Loucy (cell line): ENCODE measurements at regions not wholly inside any gene's neighbourhood (a gene's known extent, or its start where the extent isn't known, plus 50 kb on each side); places are given as distances from the start of the nearest gene placed in this dataset.

Experiments
- H2AFZ ChIP-seq: fragments of 200-600 bp; sonication (generic); 2 replicates; pipeline ENCODE4 v1.6.0; 2016; ENCODE audit warnings: antibody characterized with exemption, mild to moderate bottlenecking, low read length, moderate library complexity
- H3F3A ChIP-seq: fragments of 200-600 bp; 2 replicates; pipeline ENCODE4 v1.6.0; 2016; ENCODE audit warnings: antibody characterized with exemption, low read depth, mild to moderate bottlenecking
- H3K27me3 ChIP-seq: fragments of 200-600 bp; sonication (generic); 2 replicates; pipeline ENCODE4 v1.6.1; 2014; ENCODE audit warnings: low read length, mild to moderate bottlenecking; ENCODE audit not compliant: insufficient read depth, poor library complexity, severe bottlenecking
- H3K36me3 ChIP-seq: fragments of 200-600 bp; sonication (generic); 2 replicates; pipeline ENCODE4 v1.6.1; 2016; ENCODE audit warnings: low read length; ENCODE audit not compliant: insufficient read depth
- H3K4me1 ChIP-seq: fragments of 200-600 bp; sonication (generic); 2 replicates; pipeline ENCODE4 v1.5.1; 2014; ENCODE audit warnings: low read length, mild to moderate bottlenecking; ENCODE audit not compliant: insufficient read depth, poor library complexity, severe bottlenecking
- H3K4me2 ChIP-seq: fragments of 200-600 bp; sonication (generic); 2 replicates; pipeline ENCODE4 v1.6.0; 2014; ENCODE audit warnings: antibody characterized with exemption, low read length, low read depth, mild to moderate bottlenecking; ENCODE audit not compliant: poor library complexity, severe bottlenecking
- H3K4me3 ChIP-seq: fragments of 200-600 bp; sonication (generic); 2 replicates; pipeline ENCODE4 v1.5.1; 2014; ENCODE audit warnings: low read length, mild to moderate bottlenecking, mixed read lengths; ENCODE audit not compliant: poor library complexity, severe bottlenecking
- H3K79me2 ChIP-seq: fragments of 200-600 bp; sonication (generic); 2 replicates; pipeline ENCODE4 v1.6.1; 2014; ENCODE audit warnings: low read length; ENCODE audit not compliant: insufficient read depth
- H3K9ac ChIP-seq: fragments of 200-600 bp; sonication (generic); 2 replicates; pipeline ENCODE4 v1.6.0; 2014; ENCODE audit warnings: mild to moderate bottlenecking, low read depth, low read length, moderate library complexity; ENCODE audit not compliant: poor library complexity, severe bottlenecking
- H3K9me2 ChIP-seq: fragments of 200-600 bp; sonication (generic); replicated peaks from 2 replicates; pipeline ENCODE4 v1.6.1; 2016; ENCODE audit warnings: low read depth, low read length, mixed read lengths
- H3K9me3 ChIP-seq: fragments of 200-600 bp; sonication (generic); 2 replicates; pipeline ENCODE4 v1.6.1; 2014; ENCODE audit warnings: mild to moderate bottlenecking, antibody characterized with exemption, low read length, low read depth; ENCODE audit not compliant: insufficient read depth
- H4K20me1 ChIP-seq: fragments of 200-600 bp; sonication (generic); 2 replicates; pipeline ENCODE4 v1.6.0; 2014; ENCODE audit warnings: antibody characterized with exemption, low read length, mild to moderate bottlenecking; ENCODE audit not compliant: insufficient read depth, poor library complexity, severe bottlenecking
- EZH2phosphoT487 ChIP-seq: fragments of 200-600 bp; IDR thresholded peaks from 2 replicates; pipeline ENCODE4 v1.6.1; 2018; ENCODE audit warnings: antibody characterized with exemption, mild to moderate bottlenecking, moderate library complexity, borderline replicate concordance
- TF ChIP-seq, protein P1 (sequence below): fragments of 200-600 bp; sonication (generic); conservative IDR thresholded peaks from 2 replicates; pipeline ENCODE4 v1.5.1; 2014; ENCODE audit warnings: mild to moderate bottlenecking, antibody characterized with exemption, low read length

DNA sequence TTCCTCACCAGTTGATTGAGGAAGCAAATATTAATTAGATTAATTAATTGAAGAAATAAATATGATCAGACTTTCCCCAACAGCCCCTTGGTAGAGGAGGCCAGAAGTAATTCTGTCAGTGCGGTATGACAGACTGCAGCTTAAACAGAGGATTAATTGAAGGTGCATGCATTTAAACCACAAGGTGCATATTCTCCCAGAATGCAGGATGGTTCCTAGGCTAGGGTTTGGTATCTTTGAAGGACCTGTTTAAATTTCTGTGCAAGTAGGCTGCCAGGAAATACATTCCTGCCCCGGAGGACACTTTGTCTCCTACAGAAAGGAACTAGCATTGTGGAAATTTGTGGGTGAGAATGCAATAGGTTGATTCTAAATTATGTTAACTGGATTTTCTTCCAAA is 50.5 kb upstream of the PALM2AKAP2 start:
- H3K4me2 ChIP-seq = no peak overlapping the region
- TF ChIP-seq, protein P1, sequence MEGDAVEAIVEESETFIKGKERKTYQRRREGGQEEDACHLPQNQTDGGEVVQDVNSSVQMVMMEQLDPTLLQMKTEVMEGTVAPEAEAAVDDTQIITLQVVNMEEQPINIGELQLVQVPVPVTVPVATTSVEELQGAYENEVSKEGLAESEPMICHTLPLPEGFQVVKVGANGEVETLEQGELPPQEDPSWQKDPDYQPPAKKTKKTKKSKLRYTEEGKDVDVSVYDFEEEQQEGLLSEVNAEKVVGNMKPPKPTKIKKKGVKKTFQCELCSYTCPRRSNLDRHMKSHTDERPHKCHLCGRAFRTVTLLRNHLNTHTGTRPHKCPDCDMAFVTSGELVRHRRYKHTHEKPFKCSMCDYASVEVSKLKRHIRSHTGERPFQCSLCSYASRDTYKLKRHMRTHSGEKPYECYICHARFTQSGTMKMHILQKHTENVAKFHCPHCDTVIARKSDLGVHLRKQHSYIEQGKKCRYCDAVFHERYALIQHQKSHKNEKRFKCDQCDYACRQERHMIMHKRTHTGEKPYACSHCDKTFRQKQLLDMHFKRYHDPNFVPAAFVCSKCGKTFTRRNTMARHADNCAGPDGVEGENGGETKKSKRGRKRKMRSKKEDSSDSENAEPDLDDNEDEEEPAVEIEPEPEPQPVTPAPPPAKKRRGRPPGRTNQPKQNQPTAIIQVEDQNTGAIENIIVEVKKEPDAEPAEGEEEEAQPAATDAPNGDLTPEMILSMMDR = no peak
- no peak for TF ChIP-seq EZH2phosphoT487
- H3K4me3 ChIP-seq = no peak overlapping the region
- no peaks in the 10 kb centered on the region for H3K9me2 ChIP-seq
- no peaks in the 10 kb centered on the region for H3K36me3 ChIP-seq
- no peaks in the 10 kb centered on the region for H3F3A ChIP-seq
- no peaks in the 10 kb centered on the region for H3K9me3 ChIP-seq
- H4K20me1 ChIP-seq = no peaks in the 10 kb centered on the region
- no peaks in the 10 kb centered on the region for H3K79me2 ChIP-seq
- H3K4me1 ChIP-seq = no peaks in the 10 kb centered on the region
- no peaks in the 10 kb centered on the region for H3K27me3 ChIP-seq
- no peak overlapping the region for H3K9ac ChIP-seq
- H2AFZ ChIP-seq = no peak overlapping the region
